22Rv1 (cell line): ENCODE measurements at regions not wholly inside any gene's neighbourhood (a gene's known extent, or its start where the extent isn't known, plus 50 kb on each side); places are given as distances from the start of the nearest gene placed in this dataset.

Experiments used
- CTCF ChIP-seq: fragments of 450-650 bp; IDR thresholded peaks from 2 replicates; pipeline ENCODE4 v1.5.1; 2017; ENCODE audit warnings: mild to moderate bottlenecking
- ZFX ChIP-seq: fragments of 450-650 bp; IDR thresholded peaks from 2 replicates; pipeline ENCODE4 v1.6.1; 2017; ENCODE audit warnings: antibody characterized with exemption, borderline replicate concordance

DNA sequence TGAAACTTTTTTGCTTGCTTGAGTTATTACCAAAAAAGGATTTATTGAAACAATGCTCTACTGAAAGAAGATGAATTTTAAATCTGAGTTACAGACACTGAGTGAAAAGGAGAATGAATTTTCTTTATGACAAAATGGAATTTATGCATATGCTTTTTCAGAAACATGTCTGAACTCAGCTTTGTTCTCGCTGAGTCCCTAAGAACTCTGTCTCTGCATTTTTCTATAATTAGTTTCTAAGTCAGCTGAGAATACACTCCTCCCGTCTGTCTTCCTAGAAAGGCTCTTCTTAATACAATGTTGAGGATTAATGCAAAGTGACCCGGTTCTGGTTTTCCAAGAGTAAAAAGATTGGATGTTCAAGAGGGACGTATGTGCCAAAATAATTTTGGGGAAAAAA lies 463.5 kb downstream of the NKX6-1 start:
- TF ChIP-seq CTCF, result no peak
- no peak for TF ChIP-seq ZFX
